ENCODE measurements at regions not wholly inside any gene's neighbourhood (a gene's known extent, or its start where the extent isn't known, plus 50 kb on each side); places are given as distances from the start of the nearest gene placed in this dataset.

GRCh38 chr17:20890338-20890737 lies 152.5 kb downstream of the USP22 start:
- TF ChIP-seq POLR2A (IDR thresholded peaks at IDR 0.05; ENCODE audit: low read depth, low read length) (no peak), POLR2AphosphoS5 (IDR thresholded peaks at IDR 0.05; ENCODE audit: low read depth, low read length) (no peak)
